SIG-M5 treated with dmso at 0.1 percent for 504 hours (cell line): ENCODE measurements at regions not wholly inside any gene's neighbourhood (a gene's known extent, or its start where the extent isn't known, plus 50 kb on each side); places are given as distances from the start of the nearest gene placed in this dataset.

Experiments used
- DNase-seq: peaks from one replicate; lab custom pipeline; 2025; ENCODE audit not compliant: unreplicated experiment; lab: John Stamatoyannopoulos, UW

DNA sequence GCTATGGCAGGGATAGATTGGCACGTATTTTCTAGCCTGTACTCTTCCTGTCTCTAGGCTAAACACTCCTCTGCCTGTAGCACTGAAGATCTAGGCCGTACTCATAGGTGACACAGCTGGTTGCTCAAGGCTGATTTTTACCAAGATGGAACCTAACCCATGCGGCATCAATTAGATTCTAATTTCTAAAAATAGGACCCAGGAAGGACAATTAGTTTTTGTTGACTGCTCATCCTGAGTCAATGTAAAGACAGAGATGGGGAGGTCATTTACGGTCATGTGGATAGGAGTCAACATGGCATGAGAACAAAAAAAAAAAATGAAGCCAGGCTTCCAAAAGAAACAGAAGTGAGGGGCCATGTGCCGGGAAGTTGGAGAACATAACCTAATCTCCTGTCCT lies 360.7 kb upstream of the ETAA1 start:
- DNase-seq = no peak

DNA sequence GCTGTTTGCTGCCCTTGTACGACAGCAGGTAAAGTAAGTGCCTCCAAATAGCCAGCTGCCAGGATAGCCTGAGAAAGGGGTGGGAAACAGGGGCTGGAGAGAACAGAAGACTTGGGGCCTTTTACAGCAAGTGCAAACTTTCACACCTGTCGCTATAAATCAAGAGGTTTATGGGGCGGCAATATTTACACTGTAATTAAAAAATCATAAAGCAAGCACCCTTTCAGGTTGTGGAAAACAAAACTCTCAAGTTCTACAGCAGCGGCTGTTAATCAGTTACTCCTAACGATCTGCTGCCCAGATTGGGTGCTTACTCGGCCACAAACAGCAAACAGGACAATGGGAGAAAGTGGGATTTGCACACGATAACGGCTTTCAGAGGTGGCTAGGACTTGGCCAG lies 359.5 kb upstream of the ETAA1 start:
- no peak for DNase-seq

- no peak for DNase-seq
These were observed 358.9 kb upstream of the ETAA1 start for GRCh38 chr2:67038195-67038594.

GRCh38 chr2:67039058-67039457 lies 358.1 kb upstream of the ETAA1 start:
- DNase-seq = no peak

GRCh38 chr2:67039517-67040103 lies 357.5 kb upstream of the ETAA1 start:
- no peak for DNase-seq

- DNase-seq = no peak
These were observed 356.1 kb upstream of the ETAA1 start for GRCh38 chr2:67041051-67041450.

- DNase-seq = no peak
These were observed 353.2 kb upstream of the ETAA1 start for GRCh38 chr2:67043781-67044478.

GRCh38 chr2:67046591-67046990 lies 350.5 kb upstream of the ETAA1 start:
- peak; percentile 14 for DNase-seq

DNA sequence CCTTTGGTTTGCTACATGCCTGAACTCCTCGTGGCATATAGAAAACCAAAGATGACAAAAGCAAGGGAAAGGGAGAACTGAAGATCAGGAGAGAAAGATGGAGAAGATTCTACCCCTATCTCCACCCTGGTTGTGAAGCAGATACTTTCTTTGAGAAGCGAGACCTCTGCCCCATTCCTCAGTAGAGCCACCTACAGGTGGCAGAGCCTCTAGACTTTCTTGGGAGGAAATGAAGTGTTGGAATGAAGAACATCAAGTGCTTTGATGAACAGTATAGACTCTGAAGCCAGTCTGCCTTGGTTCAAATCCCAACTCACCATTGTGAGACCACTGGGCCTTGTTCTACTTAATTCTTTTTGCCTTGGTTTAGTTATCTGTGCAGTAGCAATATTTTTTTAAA lies 348.8 kb upstream of the ETAA1 start:
- no peak for DNase-seq

DNA sequence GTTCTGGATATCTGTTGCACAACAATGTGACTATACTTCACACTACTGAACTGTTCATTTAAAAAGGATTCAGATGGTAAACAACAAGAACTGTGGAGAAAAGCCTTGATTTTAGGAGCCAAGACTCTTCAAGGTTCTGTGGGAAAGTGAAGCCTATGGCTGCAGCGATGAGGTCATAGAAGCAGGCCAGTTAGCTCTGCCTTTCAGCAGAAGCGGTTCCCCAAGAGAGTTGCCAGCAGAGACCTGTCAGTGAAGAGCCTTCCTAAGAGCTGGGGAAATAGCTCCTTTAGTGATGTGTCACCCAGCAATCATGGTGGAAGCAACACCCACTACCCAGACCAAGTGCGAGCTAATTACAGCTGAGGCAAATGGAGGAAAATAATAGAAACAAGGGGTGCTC lies 346.5 kb upstream of the ETAA1 start:
- DNase-seq = no peak

DNA sequence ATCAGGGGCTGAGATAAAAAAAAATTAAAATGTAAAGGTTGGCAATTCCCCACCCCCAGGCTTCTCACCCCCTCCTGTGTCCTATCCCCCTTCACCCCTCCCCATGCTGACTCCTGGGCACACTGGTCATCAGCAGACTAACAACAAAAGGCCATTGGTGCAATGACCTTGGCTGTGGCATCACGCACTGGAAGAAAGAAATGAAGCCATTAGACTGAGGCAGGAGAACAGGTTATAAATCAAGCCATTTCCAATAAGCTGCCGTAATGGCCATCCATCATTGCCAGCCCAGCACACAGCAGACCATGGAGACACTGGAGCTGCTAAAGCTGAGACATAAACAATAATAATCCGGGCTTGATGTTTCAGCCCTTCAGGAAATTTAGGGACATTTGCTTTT lies 342.4 kb upstream of the ETAA1 start:
- no peak for DNase-seq

- no peak for DNase-seq
These were observed 341.5 kb upstream of the ETAA1 start for GRCh38 chr2:67055387-67056304.

DNA sequence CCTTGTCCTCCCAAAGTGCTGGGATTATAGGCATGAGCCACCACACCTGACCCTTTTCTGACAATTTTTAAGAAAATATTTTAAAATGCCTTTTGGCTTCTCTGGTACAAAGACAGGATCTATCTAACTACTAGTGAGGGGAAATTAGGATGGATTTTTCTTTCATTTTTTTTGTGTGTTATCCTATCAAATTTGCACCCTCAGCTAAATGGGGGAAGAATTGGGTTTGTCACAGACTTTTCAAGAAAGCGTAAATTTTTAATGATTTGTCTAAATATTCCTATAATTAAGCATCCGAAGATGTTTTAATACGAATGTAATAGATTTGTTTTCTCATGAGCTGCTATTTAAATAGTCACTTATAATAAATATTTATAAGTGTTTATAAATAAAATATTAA lies 340.0 kb upstream of the ETAA1 start:
- DNase-seq = no peak

DNA sequence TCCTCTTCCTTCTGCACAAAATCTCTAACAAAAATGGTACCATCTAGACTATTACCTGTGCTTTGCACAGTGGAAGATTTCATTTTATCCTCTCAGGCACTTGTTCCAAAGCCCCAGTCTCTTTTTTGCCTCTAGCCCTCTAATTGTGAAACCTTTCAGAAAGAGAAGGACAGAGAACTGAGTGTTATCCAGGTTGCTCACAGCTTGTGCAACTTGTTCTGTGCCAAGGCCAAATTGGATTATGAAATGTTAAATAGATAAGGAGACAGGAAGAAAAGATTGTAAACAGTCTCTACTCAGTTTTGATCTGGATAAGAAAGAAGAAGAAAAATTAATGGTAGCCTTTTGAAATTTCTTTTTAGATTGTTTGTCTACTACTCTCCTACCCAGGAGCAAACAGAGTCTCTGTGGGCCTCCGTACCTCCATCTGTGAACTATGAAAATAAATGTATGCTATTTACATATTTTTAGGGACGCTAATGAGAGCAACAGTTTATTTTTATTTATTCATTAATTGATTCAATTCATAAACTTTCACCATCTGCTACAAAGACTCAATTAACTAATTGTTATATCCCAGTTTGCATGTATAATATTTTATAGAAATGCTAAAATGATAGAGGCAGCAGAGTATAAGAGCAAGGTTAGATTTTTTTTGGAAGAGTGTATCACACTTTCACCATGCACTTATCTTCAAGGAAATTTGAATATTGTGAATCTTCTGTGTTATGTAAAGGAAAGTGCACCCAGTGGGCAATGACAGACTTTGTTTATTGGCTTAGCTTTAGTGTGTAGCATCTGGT lies 339.0 kb upstream of the ETAA1 start:
- DNase-seq = no peak

DNA sequence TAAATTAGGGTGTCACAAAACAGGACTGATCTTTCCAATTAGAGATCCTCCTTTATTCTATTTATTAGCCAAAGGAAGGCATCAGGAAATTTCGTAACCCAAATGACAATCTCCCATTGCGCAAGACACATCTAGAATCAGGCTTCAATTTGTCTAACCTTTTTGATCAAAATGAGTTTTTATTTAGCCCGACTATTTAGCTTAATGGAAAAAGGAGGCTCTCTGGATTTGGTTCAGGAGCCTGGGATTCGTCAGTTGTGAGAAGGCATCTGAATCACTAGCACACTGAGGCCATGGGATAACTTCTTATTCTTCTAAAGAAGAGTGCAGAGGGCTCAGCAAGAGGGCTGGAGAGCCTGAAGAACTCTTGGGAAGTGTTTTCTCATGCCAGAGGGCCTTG lies 332.1 kb upstream of the ETAA1 start:
- no peak for DNase-seq

DNA sequence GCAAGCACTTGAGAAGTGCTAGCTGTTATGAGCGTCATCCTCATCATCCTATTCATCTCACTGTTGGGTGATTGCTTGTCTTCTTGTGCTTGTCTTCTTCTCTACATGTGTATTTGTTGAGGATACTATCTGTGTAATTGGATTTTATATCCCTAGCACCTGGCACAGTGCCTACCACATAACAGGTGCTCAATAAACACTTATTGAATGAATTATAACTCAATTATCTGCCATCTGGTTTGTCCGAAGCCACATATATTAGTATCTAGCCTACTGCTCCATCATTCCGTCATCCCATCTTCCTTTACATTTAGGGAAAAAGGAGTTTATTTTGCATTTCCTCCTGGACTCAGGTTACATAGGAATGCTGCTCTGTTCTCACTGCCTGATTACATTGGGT lies 330.4 kb upstream of the ETAA1 start:
- no peak for DNase-seq

DNA sequence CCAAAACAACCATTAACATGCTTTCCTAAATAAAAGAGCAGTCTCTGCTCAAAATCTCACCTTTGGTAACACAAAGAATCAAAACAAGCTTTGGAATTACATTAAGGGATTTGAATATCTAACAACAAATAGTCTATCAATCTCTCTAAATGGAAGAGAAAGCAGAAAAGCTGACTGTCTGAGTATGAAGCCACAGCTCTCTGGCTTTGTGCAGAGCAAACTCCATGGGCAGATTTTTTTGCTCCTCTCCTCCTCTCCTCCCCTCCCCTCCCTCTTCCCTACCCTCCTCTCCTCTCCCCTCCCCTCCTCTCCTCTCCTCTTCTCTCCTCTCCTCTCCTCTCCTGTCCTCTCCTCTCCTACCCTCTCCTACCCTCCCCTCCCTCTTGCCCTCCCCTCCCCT lies 329.5 kb upstream of the ETAA1 start:
- DNase-seq = no peak

GRCh38 chr2:67070826-67071225 lies 326.3 kb upstream of the ETAA1 start:
- no peak for DNase-seq

DNA sequence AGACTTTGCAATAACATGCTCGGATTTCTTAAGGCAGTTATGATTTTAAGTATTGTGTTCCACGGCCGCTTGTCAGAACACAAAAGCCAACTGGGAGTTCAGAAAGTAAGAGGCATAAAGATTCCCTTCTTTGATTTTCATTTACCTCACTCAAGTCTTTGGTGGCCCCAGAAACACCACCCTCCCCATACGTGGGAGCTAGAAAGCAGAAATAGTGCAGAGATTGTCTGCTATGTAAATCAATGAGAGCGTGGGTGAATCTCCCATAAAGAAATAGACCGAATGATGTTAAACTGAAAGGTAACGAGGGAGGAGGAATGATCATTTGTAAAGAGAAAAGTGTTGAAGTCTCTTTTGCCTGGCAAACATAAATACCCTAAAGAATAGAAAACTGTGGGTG lies 322.1 kb upstream of the ETAA1 start:
- no peak for DNase-seq

DNA sequence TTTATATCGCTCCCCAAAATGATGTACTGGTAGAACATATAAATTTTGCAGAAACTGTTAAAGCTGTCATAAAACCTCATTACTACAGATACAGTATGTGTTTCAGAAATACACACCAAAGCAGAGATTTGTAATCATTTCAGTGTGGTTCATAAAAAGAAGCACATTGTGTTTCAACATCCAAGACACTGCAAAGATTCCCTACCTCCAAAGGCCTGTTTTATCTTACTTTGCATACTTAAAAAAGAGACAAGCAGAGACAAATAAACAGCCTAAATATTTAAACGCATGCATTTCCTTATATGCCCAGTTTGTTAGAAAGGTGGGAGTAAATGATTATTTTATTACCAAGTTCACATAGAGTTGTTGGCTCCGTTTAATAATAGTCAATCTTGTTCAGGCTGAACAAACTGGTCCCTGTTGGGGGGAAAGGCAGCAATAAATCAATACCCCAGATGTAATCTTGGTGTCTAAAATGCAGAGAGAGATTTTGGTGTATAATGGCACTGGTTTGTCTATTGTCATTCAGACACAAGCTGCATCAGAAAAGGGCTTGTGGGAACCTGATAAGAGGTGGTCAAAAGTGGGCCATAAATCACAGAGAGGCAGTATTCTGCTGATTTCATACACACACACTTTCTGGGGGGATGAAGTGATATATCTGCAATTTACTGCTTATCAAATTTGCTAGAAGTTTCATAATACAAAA lies 321.4 kb upstream of the ETAA1 start:
- no peak for DNase-seq

DNA sequence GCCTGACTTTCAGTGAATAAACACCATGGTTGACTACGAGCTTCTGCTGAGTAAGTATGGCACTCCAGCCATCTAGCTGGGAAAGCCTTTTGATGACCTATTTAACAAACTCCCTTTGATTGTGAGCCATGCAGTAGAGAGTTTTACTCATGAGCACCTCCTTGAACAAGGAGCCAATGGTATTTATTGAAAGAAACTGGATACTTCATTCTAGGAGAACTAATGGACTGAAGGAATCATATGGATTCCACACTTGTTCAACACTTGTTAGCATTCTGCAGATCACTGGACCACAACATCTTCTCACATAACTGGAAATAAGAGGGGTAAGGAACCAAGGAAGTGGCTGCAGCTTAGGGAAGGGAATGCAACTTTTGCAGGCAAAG lies 320.9 kb upstream of the ETAA1 start:
- no peak for DNase-seq
